Renal cortical epithelial cell (primary cell): ENCODE measurements at regions not wholly inside any gene's neighbourhood (a gene's known extent, or its start where the extent isn't known, plus 50 kb on each side); places are given as distances from the start of the nearest gene placed in this dataset.
"Not testable (repeated sequence)": the region's sequence is repeated elsewhere in the genome, so short reads cannot be mapped to it uniquely, and the experiment has no call there.

Experiments
- DNase-seq: peaks from one replicate; pipeline ENCODE4 v3.0.0-alpha.2; 2011; ENCODE audit warnings: low read depth

- DNase-seq = peak; percentile 96
Observed at GRCh38 chr9:87405677-87406542, 91.8 kb upstream of the DAPK1 start.

- no peak for DNase-seq
Observed at GRCh38 chr9:87406543-87407166, 91.0 kb upstream of the DAPK1 start.

GRCh38 chr9:87410047-87411005 is 87.3 kb upstream of the DAPK1 start:
- DNase-seq = not testable (repeated sequence)

- DNase-seq = no peak
Observed at GRCh38 chr9:87420884-87421283, 76.8 kb upstream of the DAPK1 start.

GRCh38 chr9:87421734-87422133 is 75.9 kb upstream of the DAPK1 start:
- no peak for DNase-seq

- no peak for DNase-seq
Observed at GRCh38 chr9:87422999-87423398, 74.7 kb upstream of the DAPK1 start.

- DNase-seq = not testable (repeated sequence)
Observed at GRCh38 chr9:87423885-87424284, 73.8 kb upstream of the DAPK1 start.

- no peak for DNase-seq
Observed at GRCh38 chr9:87425202-87425601, 72.5 kb upstream of the DAPK1 start.

- DNase-seq = peak; percentile 73
Observed at GRCh38 chr9:87427851-87428506, 69.7 kb upstream of the DAPK1 start.

- no peak for DNase-seq
Observed at GRCh38 chr9:87428659-87429058, 69.0 kb upstream of the DAPK1 start.

- DNase-seq = no peak
Observed at GRCh38 chr9:87431837-87432236, 65.8 kb upstream of the DAPK1 start.

- no peak for DNase-seq
Observed at GRCh38 chr9:87433853-87434252, 63.8 kb upstream of the DAPK1 start.

GRCh38 chr9:87434366-87434765 is 63.3 kb upstream of the DAPK1 start:
- no peak for DNase-seq

- DNase-seq = no peak
Observed at GRCh38 chr9:87435189-87435880, 62.3 kb upstream of the DAPK1 start.

- DNase-seq = no peak
Observed at GRCh38 chr9:87436716-87437115, 61.0 kb upstream of the DAPK1 start.

- no peak for DNase-seq
Observed at GRCh38 chr9:87437966-87438365, 59.7 kb upstream of the DAPK1 start.

- peak; percentile 70 for DNase-seq
Observed at GRCh38 chr9:87441251-87441650, 56.4 kb upstream of the DAPK1 start.

GRCh38 chr9:87442451-87442850 is 55.2 kb upstream of the DAPK1 start:
- peak; percentile 53 for DNase-seq

- no peak for DNase-seq
Observed at GRCh38 chr9:87443006-87443405, 54.7 kb upstream of the DAPK1 start.

GRCh38 chr9:87443461-87443860 is 54.2 kb upstream of the DAPK1 start:
- DNase-seq = no peak

- peak; percentile 35 for DNase-seq
Observed at GRCh38 chr9:87445646-87446045, 52.0 kb upstream of the DAPK1 start.
